A673 (cell line): ENCODE measurements at regions not wholly inside any gene's neighbourhood (a gene's known extent, or its start where the extent isn't known, plus 50 kb on each side); places are given as distances from the start of the nearest gene placed in this dataset.

ENCODE experiments used
- CTCF ChIP-seq: fragments of 300-800, 200-600 bp; sonication (generic); conservative IDR thresholded peaks from 2 replicates; pipeline ENCODE4 v1.5.1; 2017; ENCODE audit warnings: low read depth, mild to moderate bottlenecking, antibody characterized with exemption, low read length, moderate library complexity, mixed read lengths
- EZH2 ChIP-seq: fragments of 200-600 bp; sonication (generic); IDR thresholded peaks from 2 replicates; pipeline ENCODE4 v1.6.1; 2017; ENCODE audit warnings: borderline replicate concordance, low read depth, mild to moderate bottlenecking, mixed read lengths, antibody characterized with exemption, low read length; ENCODE audit not compliant: poor library complexity, severe bottlenecking

DNA sequence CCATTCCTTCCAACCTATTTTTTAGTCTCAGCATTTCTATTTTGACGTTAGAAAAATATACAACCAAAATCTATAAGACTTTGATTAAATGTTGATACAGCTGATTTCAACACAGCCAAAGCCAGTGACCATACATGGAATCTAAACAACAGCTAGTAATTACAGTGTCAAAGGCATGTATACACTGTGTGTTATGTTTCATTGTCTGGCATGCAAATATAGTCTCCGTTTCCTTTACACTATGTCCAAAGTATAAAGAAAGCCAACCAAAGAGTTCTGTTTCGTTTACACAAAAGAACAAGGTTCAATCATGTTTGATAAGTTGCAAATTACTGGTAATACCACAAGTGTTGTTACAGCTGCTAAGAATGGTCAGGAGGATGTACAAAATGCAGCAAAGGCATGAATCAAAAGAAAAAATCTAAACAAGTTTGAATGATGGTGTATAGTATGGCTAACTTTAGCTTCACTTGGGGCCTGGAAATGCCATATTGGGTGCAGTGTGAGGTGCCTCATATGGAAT, 268.3 kb upstream of the FERD3L start:
- TF ChIP-seq CTCF = no peak
- no peak for TF ChIP-seq EZH2
